ENCODE measurements at regions not wholly inside any gene's neighbourhood (a gene's known extent, or its start where the extent isn't known, plus 50 kb on each side); places are given as distances from the start of the nearest gene placed in this dataset.

DNA sequence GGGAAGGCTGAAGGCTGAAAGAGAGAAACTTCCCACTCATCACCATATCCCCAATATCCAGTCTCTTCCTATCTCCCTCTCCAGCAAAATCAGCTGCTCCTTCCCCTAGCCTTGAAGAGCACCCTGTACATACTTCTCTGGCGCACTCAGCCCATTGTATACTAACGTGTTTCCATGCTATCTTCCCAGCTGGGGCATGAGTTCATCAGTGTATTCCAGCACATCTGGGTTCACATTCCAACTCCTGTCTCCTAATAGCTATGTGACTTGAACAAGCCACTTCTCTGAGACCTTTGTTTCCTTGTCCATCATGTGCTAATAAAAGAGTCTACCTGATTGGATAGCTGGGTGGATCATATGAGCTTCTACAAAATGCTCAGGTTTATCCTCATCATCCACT lies 51.1 kb upstream of the OLIG2 start:
- TF ChIP-seq, protein P1, sequence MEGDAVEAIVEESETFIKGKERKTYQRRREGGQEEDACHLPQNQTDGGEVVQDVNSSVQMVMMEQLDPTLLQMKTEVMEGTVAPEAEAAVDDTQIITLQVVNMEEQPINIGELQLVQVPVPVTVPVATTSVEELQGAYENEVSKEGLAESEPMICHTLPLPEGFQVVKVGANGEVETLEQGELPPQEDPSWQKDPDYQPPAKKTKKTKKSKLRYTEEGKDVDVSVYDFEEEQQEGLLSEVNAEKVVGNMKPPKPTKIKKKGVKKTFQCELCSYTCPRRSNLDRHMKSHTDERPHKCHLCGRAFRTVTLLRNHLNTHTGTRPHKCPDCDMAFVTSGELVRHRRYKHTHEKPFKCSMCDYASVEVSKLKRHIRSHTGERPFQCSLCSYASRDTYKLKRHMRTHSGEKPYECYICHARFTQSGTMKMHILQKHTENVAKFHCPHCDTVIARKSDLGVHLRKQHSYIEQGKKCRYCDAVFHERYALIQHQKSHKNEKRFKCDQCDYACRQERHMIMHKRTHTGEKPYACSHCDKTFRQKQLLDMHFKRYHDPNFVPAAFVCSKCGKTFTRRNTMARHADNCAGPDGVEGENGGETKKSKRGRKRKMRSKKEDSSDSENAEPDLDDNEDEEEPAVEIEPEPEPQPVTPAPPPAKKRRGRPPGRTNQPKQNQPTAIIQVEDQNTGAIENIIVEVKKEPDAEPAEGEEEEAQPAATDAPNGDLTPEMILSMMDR (IDR thresholded peaks at IDR 0.05; ENCODE audit: low read depth, low read length, poor library complexity, severe bottlenecking) = no peak
- TF ChIP-seq EZH2phosphoT487 (IDR thresholded peaks at IDR 0.05; ENCODE audit: borderline replicate concordance, low read length) = no peak

All from DOHH2 (cell line).